WERI-Rb-1 (cell line): ENCODE measurements at regions not wholly inside any gene's neighbourhood (a gene's known extent, or its start where the extent isn't known, plus 50 kb on each side); places are given as distances from the start of the nearest gene placed in this dataset.

Experiments used
- DNase-seq: peaks from one replicate; pipeline ENCODE4 v3.0.0-alpha.2; 2020
- H3K27ac ChIP-seq: fragments of 250-450 bp; sonication (Bioruptor Pico); 2 replicates; pipeline ENCODE4 v1.5.1; 2020; ENCODE audit warnings: mild to moderate bottlenecking, moderate library complexity
- H3K27me3 ChIP-seq: fragments of 250-450 bp; sonication (Bioruptor Pico); 2 replicates; pipeline ENCODE4 v1.5.1; 2021; ENCODE audit warnings: mild to moderate bottlenecking, low read depth, moderate library complexity; ENCODE audit not compliant: insufficient read depth, severe bottlenecking
- H3K36me3 ChIP-seq: fragments of 250-450 bp; sonication (Bioruptor Pico); 2 replicates; pipeline ENCODE4 v1.5.1; 2020; ENCODE audit warnings: mild to moderate bottlenecking, moderate library complexity
- H3K4me3 ChIP-seq: 2 replicates; pipeline ENCODE4 v1.5.1; 2011; ENCODE audit warnings: low read depth, mild to moderate bottlenecking, control low read depth, low read length
- H3K9me3 ChIP-seq: fragments of 250-450 bp; sonication (Bioruptor Pico); 2 replicates; pipeline ENCODE4 v1.5.1; 2021; ENCODE audit warnings: mild to moderate bottlenecking, moderate library complexity; ENCODE audit not compliant: severe bottlenecking
- CTCF ChIP-seq: IDR thresholded peaks from 2 replicates; pipeline ENCODE4 v1.5.1; 2011; ENCODE audit warnings: low read depth, mild to moderate bottlenecking, control low read depth, inconsistent platforms, low read length

GRCh38 chr6:14692208-14692607, 553.7 kb upstream of the JARID2 start:
- TF ChIP-seq CTCF = no peak
- H3K36me3 ChIP-seq = no peaks in the 10 kb centered on the region
- no peaks in the 10 kb centered on the region for H3K27me3 ChIP-seq
- no peak overlapping the region for H3K4me3 ChIP-seq
- H3K9me3 ChIP-seq = no peaks in the 10 kb centered on the region
- no peak overlapping the region for H3K27ac ChIP-seq
- DNase-seq = no peak

- H3K27ac ChIP-seq = no peak overlapping the region
- no peak for DNase-seq
- no peaks in the 10 kb centered on the region for H3K36me3 ChIP-seq
- no peaks in the 10 kb centered on the region for H3K27me3 ChIP-seq
- no peak overlapping the region for H3K4me3 ChIP-seq
- TF ChIP-seq CTCF = no peak
- no peaks in the 10 kb centered on the region for H3K9me3 ChIP-seq
Observed at GRCh38 chr6:14693301-14694192, 552.3 kb upstream of the JARID2 start.

GRCh38 chr6:14694308-14694707, 551.6 kb upstream of the JARID2 start:
- Histone ChIP-seq H3K4me3 (no peak overlapping the region), H3K27me3 (no peaks in the 10 kb centered on the region), H3K36me3 (no peaks in the 10 kb centered on the region), H3K27ac (no peak overlapping the region), H3K9me3 (no peaks in the 10 kb centered on the region)
- no peak for DNase-seq
- no peak for TF ChIP-seq CTCF

GRCh38 chr6:14695579-14695978, 550.3 kb upstream of the JARID2 start:
- H3K27me3 ChIP-seq = no peaks in the 10 kb centered on the region
- no peak overlapping the region for H3K4me3 ChIP-seq
- no peak for TF ChIP-seq CTCF
- no peaks in the 10 kb centered on the region for H3K36me3 ChIP-seq
- DNase-seq = no peak
- no peak overlapping the region for H3K27ac ChIP-seq
- H3K9me3 ChIP-seq = peaks cover 5% of the 10 kb centered on the region

GRCh38 chr6:14696367-14696766, 549.5 kb upstream of the JARID2 start:
- Histone ChIP-seq H3K27ac (no peak overlapping the region), H3K9me3 (peaks cover 5% of the 10 kb centered on the region), H3K27me3 (no peaks in the 10 kb centered on the region), H3K36me3 (no peaks in the 10 kb centered on the region), H3K4me3 (no peak overlapping the region)
- no peak for DNase-seq
- no peak for TF ChIP-seq CTCF

- TF ChIP-seq CTCF = no peak
- no peak for DNase-seq
Observed at GRCh38 chr6:14697427-14697826, 548.4 kb upstream of the JARID2 start.

More at GRCh38 chr6:14697427-14697826, 548.4 kb upstream of the JARID2 start:
- H3K36me3 ChIP-seq = no peaks in the 10 kb centered on the region
- no peak overlapping the region for H3K27ac ChIP-seq
- H3K27me3 ChIP-seq = no peaks in the 10 kb centered on the region
- H3K4me3 ChIP-seq = no peak overlapping the region
- peaks cover 5% of the 10 kb centered on the region for H3K9me3 ChIP-seq
